Activated T-cell treated with anti-CD3 and anti-CD28 coated beads, Interleukin-2, amount 50 U/mL, for 24 hours (primary cell): ENCODE measurements at regions not wholly inside any gene's neighbourhood (a gene's known extent, or its start where the extent isn't known, plus 50 kb on each side); places are given as distances from the start of the nearest gene placed in this dataset.

ENCODE experiments used
- DNase-seq: peaks from one replicate; pipeline ENCODE4 v3.0.0-alpha.2; 2020
- H3K27ac Mint-ChIP-seq: 2 replicates; pipeline ENCODE4 v1.8.0; 2020; ENCODE audit warnings: mild to moderate bottlenecking, mixed read lengths
- H3K27me3 Mint-ChIP-seq: 2 replicates; pipeline ENCODE4 v1.8.0; 2020; ENCODE audit warnings: mixed read lengths
- H3K36me3 Mint-ChIP-seq: 2 replicates; pipeline ENCODE4 v1.8.0; 2020; ENCODE audit warnings: low read depth, mixed read lengths
- H3K4me1 Mint-ChIP-seq: 2 replicates; pipeline ENCODE4 v1.8.0; 2020; ENCODE audit warnings: low read depth, mixed read lengths
- H3K4me3 Mint-ChIP-seq: 2 replicates; pipeline ENCODE4 v1.8.0; 2020; ENCODE audit warnings: mild to moderate bottlenecking, moderate library complexity, mixed read lengths
- H3K9me3 Mint-ChIP-seq: 2 replicates; pipeline ENCODE4 v1.8.0; 2020; ENCODE audit warnings: mixed read lengths

GRCh38 chr1:60133000-60133673 is 59.6 kb upstream of the C1orf87 start:
- no peaks in the 10 kb centered on the region for H3K27me3 Mint-ChIP-seq
- no peaks in the 10 kb centered on the region for H3K36me3 Mint-ChIP-seq
- no peak overlapping the region for H3K4me3 Mint-ChIP-seq
- H3K4me1 Mint-ChIP-seq: peaks cover 8% of the 10 kb centered on the region
- H3K9me3 Mint-ChIP-seq: no peaks in the 10 kb centered on the region
- H3K27ac Mint-ChIP-seq: no peak overlapping the region
- DNase-seq: no peak

- no peak overlapping the region for H3K27ac Mint-ChIP-seq
- peaks cover 8% of the 10 kb centered on the region for H3K4me1 Mint-ChIP-seq
- H3K27me3 Mint-ChIP-seq: no peaks in the 10 kb centered on the region
- H3K36me3 Mint-ChIP-seq: no peaks in the 10 kb centered on the region
- no peak overlapping the region for H3K4me3 Mint-ChIP-seq
- H3K9me3 Mint-ChIP-seq: no peaks in the 10 kb centered on the region
- DNase-seq: no peak
Observed at GRCh38 chr1:60132108-60132507, 58.5 kb upstream of the C1orf87 start.

GRCh38 chr1:60130703-60131102 is 57.1 kb upstream of the C1orf87 start:
- no peak overlapping the region for H3K27ac Mint-ChIP-seq

GRCh38 chr1:60129911-60130310 is 56.3 kb upstream of the C1orf87 start:
- Mint-ChIP-seq H3K27ac (no peak overlapping the region), H3K4me3 (no peak overlapping the region), H3K9me3 (no peaks in the 10 kb centered on the region), H3K27me3 (no peaks in the 10 kb centered on the region), H3K36me3 (no peaks in the 10 kb centered on the region), H3K4me1 (peaks cover 8% of the 10 kb centered on the region)
- DNase-seq: no peak

More at GRCh38 chr1:60130703-60131102, 57.1 kb upstream of the C1orf87 start:
- Mint-ChIP-seq H3K4me1 (peaks cover 8% of the 10 kb centered on the region), H3K36me3 (no peaks in the 10 kb centered on the region), H3K27me3 (no peaks in the 10 kb centered on the region), H3K4me3 (no peak overlapping the region), H3K9me3 (no peaks in the 10 kb centered on the region)
- DNase-seq: no peak

- no peaks in the 10 kb centered on the region for H3K27me3 Mint-ChIP-seq
- no peaks in the 10 kb centered on the region for H3K4me1 Mint-ChIP-seq
- no peaks in the 10 kb centered on the region for H3K9me3 Mint-ChIP-seq
- H3K27ac Mint-ChIP-seq: no peak overlapping the region
- no peak overlapping the region for H3K4me3 Mint-ChIP-seq
- no peaks in the 10 kb centered on the region for H3K36me3 Mint-ChIP-seq
- DNase-seq: no peak
Observed at GRCh38 chr1:60126723-60127122, 53.2 kb upstream of the C1orf87 start.
